ENCODE measurements at regions not wholly inside any gene's neighbourhood (a gene's known extent, or its start where the extent isn't known, plus 50 kb on each side); places are given as distances from the start of the nearest gene placed in this dataset.

DNA sequence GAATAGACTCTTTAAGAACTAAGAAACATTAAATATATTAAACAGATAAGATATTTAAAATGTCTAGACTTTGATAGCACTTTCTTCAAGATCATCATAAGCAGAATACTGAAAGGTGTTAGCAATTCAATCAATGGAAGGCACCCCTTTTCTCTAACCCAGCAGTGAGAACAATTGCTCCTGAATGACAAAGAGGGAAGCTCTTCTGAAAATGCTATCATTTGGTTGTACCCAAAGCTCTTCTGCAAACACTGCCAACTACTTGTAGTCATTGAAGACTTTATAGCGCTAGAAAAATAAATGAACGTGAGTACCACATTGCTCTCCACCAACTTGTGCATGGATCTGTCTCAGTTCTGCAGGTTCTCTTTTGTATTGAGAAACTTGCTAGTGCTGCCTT is 62.2 kb upstream of the LMO3 start:
- no peak for DNase-seq

DNA sequence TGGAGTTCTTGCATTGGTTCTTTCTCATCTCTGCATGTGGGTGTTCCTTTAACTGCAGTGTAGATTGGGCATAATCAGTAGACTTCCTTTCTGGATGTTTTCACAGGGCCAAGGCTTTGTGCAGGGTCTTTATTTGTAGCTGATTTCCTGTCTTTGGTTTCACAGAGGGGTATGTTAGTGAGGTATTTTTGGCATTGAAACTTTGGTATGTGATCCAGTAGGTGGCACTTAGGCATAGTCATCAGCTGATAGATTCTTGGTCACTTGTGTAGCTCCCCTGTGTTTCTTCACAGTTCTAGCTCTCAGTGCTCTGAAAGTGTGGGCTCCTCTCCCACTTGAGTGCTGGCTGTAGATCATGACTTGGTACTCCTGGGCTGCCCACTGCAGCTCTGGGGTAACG is 52.7 kb upstream of the LMO3 start:
- DNase-seq: no peak
